HL-60 (cell line): ENCODE measurements at regions not wholly inside any gene's neighbourhood (a gene's known extent, or its start where the extent isn't known, plus 50 kb on each side); places are given as distances from the start of the nearest gene placed in this dataset.

Source experiments
- DNase-seq, 2 experiments: peaks; one replicate each; pipeline ENCODE4 v3.0.0-alpha.2; 2010 to 2020; ENCODE audit warnings: low read depth in 1 of 2, low spot score in 1 of 2
- H3K27ac ChIP-seq: fragments of 250-450 bp; sonication (Bioruptor Pico); replicated peaks from 2 replicates; pipeline ENCODE4 v1.5.1; 2020; ENCODE audit warnings: mild to moderate bottlenecking, moderate library complexity
- H3K27me3 ChIP-seq: fragments of 250-450 bp; sonication (Bioruptor Pico); 2 replicates; pipeline ENCODE4 v1.5.1; 2021; ENCODE audit warnings: mild to moderate bottlenecking, moderate library complexity; ENCODE audit not compliant: insufficient read depth, poor library complexity, severe bottlenecking
- H3K4me3 ChIP-seq: replicated peaks from 2 replicates; pipeline ENCODE4 v1.5.1; 2011; ENCODE audit warnings: mild to moderate bottlenecking, control low read depth, low read length; ENCODE audit not compliant: insufficient read depth
- GABPA ChIP-seq: IDR thresholded peaks from 2 replicates; pipeline ENCODE4 v1.6.1; 2012; ENCODE audit warnings: low read depth
- POLR2AphosphoS5 ChIP-seq: IDR thresholded peaks from 2 replicates; pipeline ENCODE4 v1.6.1; 2012; ENCODE audit warnings: low read depth
- REST ChIP-seq: IDR thresholded peaks from 2 replicates; pipeline ENCODE4 v1.6.1; 2012; ENCODE audit warnings: low read depth; ENCODE audit not compliant: insufficient replicate concordance
- SPI1 ChIP-seq: IDR thresholded peaks from 2 replicates; pipeline ENCODE4 v1.6.1; 2012; ENCODE audit warnings: low read depth, mild to moderate bottlenecking, borderline replicate concordance
- TF ChIP-seq, protein P1 (sequence below): IDR thresholded peaks from one replicate; pipeline ENCODE4 v1.5.1; 2011; ENCODE audit warnings: low read length, control low read depth, inconsistent platforms; ENCODE audit not compliant: insufficient read depth

GRCh38 chr4:3673176-3673575 is 93.0 kb upstream of the ADRA2C start:
- no peak for TF ChIP-seq REST
- TF ChIP-seq GABPA = no peak
- TF ChIP-seq, protein P1, sequence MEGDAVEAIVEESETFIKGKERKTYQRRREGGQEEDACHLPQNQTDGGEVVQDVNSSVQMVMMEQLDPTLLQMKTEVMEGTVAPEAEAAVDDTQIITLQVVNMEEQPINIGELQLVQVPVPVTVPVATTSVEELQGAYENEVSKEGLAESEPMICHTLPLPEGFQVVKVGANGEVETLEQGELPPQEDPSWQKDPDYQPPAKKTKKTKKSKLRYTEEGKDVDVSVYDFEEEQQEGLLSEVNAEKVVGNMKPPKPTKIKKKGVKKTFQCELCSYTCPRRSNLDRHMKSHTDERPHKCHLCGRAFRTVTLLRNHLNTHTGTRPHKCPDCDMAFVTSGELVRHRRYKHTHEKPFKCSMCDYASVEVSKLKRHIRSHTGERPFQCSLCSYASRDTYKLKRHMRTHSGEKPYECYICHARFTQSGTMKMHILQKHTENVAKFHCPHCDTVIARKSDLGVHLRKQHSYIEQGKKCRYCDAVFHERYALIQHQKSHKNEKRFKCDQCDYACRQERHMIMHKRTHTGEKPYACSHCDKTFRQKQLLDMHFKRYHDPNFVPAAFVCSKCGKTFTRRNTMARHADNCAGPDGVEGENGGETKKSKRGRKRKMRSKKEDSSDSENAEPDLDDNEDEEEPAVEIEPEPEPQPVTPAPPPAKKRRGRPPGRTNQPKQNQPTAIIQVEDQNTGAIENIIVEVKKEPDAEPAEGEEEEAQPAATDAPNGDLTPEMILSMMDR = no peak
- no peak for TF ChIP-seq SPI1
- no peak for TF ChIP-seq POLR2AphosphoS5
- DNase-seq = no peak
- no peaks in the 10 kb centered on the region for H3K27me3 ChIP-seq
- no peak overlapping the region for H3K27ac ChIP-seq
- no peak overlapping the region for H3K4me3 ChIP-seq

DNA sequence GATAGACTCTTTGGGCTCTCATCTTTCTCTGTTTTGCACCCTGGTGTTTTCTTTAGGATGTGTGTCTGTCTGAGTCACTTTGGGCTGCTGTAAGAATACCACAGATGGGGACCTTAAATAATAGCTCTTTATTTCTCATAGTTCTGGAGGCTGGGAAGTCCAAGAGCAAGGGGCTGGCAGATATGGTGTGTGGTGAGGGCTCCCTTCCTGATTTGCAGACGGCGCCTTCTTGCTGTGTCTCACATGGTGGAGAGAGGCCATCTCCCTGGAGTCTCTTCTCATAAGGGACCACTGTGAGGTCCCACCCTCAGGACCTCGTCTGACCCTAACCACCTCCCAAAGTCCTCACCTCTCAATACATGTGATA is 93.7 kb upstream of the ADRA2C start:
- no peak overlapping the region for H3K27ac ChIP-seq
- H3K4me3 ChIP-seq = no peak overlapping the region
- no peak for DNase-seq
- no peaks in the 10 kb centered on the region for H3K27me3 ChIP-seq
- TF ChIP-seq, protein P1 = no peak
- TF ChIP-seq GABPA (no peak), REST (no peak), SPI1 (no peak), POLR2AphosphoS5 (no peak)

DNA sequence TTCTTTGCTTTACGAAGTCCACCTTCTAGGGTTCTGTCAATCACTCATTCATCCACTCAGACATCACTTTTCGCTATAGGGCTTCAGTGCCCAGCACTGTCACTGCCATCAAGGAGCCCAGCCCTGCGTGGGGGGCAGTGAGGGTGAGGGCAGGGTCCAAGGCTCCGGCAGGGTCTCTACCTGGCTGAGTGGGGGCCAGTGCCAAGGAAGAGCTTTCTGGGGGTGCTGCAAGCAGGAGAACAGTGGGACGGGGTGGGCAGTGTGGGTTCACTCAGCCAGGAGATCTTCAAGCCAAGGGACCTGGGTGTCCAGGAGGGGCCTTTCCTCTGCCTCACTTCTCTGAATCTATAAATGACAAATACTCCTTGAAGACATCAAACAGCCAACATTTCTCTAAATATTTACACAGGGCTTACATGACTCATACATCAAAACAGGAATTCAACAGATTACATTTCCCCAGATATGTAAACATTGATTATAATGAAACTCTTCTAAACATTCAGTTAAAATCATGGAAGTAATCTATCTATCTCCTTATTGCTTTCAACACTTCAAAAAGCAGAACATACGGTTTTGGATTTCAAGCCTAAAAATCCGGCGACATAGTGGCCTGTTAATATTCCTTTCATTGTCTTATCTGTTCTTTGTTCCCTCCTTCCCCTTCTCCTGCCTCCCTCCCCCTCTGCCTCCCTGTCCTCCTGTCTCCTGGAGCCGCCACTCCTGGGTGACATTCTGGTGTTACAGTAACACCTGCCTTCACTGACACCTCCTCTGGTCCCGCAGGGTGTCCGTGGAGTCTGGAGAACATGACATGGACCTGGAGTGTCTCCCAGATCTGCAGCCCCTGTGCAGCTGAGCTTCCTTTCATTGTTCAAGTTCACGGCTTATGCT is 94.4 kb upstream of the ADRA2C start:
- Histone ChIP-seq H3K4me3 (no peak overlapping the region), H3K27me3 (no peaks in the 10 kb centered on the region), H3K27ac (no peak overlapping the region)
- no peak for TF ChIP-seq GABPA
- no peak for TF ChIP-seq SPI1
- TF ChIP-seq POLR2AphosphoS5 = no peak
- TF ChIP-seq REST = no peak
- DNase-seq = no peak
